ENCODE measurements at regions not wholly inside any gene's neighbourhood (a gene's known extent, or its start where the extent isn't known, plus 50 kb on each side); places are given as distances from the start of the nearest gene placed in this dataset.

DNA sequence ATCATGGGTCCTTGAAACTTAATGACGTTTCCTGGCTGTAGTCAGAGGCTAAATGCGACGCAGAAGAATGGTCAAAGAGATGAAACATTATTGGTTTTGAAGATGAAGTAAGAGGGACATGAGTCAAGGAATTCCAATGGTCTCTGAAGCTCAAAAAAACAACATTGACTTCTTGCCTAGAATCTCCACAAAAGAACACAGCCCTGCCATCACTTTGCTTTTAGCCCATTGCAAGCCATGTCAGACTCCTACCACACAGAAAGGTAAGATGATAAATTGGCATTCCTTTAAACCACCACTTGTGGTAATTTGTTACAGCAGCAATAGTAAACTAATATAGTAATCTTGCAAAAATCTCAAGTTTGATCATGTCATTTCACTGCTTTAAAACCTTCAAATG, 109.4 kb downstream of the TMEM26 start:
- no peak overlapping the region for H3K27ac Mint-ChIP-seq
- Histone ChIP-seq H2AFZ (ENCODE audit: insufficient read depth, low read depth, low read length, poor library complexity, severe bottlenecking) (no peak overlapping the region), H4K20me1 (ENCODE audit: control insufficient read depth, insufficient read depth, low read length, poor library complexity, severe bottlenecking) (no peaks in the 10 kb centered on the region), H3K27me3 (replicated peaks in 1 of 4; ENCODE audit: control extremely low read depth in 1 of 4, control insufficient read depth in 3 of 4, insufficient read depth in 4 of 4, low read length in 3 of 4) (no peaks in the 10 kb centered on the region), H3K9me3 (ENCODE audit: control extremely low read depth in 1 of 3, control insufficient read depth in 2 of 3, insufficient read depth in 1 of 3, low read length in 2 of 3) (no peaks in the 10 kb centered on the region), H3K4me2 (replicated peaks; ENCODE audit: low read depth, low read length, poor library complexity, severe bottlenecking) (no peak overlapping the region), H3K9ac (ENCODE audit: low read length) (no peak overlapping the region), H3K36me3 (replicated peaks in 1 of 2; ENCODE audit: control extremely low read depth in 1 of 2, control insufficient read depth in 1 of 2, extremely low read depth in 1 of 2, insufficient read depth in 2 of 2, low read length in 1 of 2) (no peaks in the 10 kb centered on the region), H3K79me2 (ENCODE audit: control insufficient read depth, insufficient read depth, low read length) (no peaks in the 10 kb centered on the region), H3K4me3 (ENCODE audit: control extremely low read depth in 1 of 5, extremely low read depth in 1 of 5, insufficient read depth in 1 of 5, low read depth in 2 of 5, low read length in 4 of 5) (no peak overlapping the region), H3K4me1 (ENCODE audit: control insufficient read depth in 2 of 2, insufficient read depth in 2 of 2, low read length in 2 of 2) (no peaks in the 10 kb centered on the region), H3K27ac (ENCODE audit: low read length in 2 of 2) (no peak overlapping the region)
- ChIA-PET CTCF (no interaction called here), POLR2A (no interaction called here)
- H3K4me1 Mint-ChIP-seq = no peaks in the 10 kb centered on the region
- no peak for DNase-seq
- WGBS (ENCODE audit: insufficient coverage) = 95% methylated on average over 3 of the region's 3 CpGs
- TF ChIP-seq CTCF (IDR thresholded peaks at IDR 0.05) (no peak), EZH2 (IDR thresholded peaks at IDR 0.05; ENCODE audit: borderline replicate concordance, insufficient read depth, low read depth, low read length, poor library complexity, severe bottlenecking) (no peak)
- intact Hi-C loops (cut with micrococcal nuclease) = no loop called here
- no peak overlapping the region for H3K4me3 Mint-ChIP-seq
- no peak for ATAC-seq (ENCODE audit: low read depth)
- H3K9me3 Mint-ChIP-seq (ENCODE audit: insufficient read depth) = no peaks in the 10 kb centered on the region
- peaks cover 9% of the 10 kb centered on the region for H3K27me3 Mint-ChIP-seq

DNA sequence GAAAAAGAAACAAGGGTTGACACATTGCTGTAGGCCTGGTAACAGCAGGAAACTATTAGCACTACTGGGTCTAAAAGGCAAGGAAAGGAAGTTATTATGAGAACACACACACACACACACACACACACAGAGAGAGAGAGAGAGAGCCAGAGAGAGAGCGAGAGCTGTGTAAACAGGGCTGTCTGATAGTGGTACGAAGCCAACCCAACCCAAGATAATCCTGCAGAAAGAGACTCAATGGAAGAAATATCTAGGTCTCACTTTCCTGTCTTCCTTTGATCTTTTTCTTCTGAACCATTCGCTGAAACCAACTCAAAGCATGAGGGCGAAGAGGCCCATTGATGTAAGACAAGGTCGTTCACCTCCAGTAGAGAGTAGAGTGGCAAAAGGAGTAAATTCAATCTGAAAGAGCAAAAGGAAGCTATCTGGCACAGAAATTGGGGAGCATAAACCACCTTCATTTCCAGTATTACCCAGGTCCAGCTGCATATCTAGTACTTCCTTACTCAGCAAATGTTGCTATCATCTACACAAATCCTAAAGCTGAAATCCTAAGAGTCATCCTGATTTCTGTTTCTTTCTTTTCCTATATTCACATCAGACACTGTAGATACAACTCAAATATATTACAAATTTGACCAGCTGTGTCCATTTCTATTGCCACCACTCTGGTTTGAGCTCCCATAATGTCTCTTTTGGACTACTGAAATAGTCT, 110.2 kb downstream of the TMEM26 start:
- POLR2A ChIA-PET = no interaction called here

More for the DNA sequence above, 110.2 kb downstream of the TMEM26 start:
- Histone ChIP-seq H3K79me2 (ENCODE audit: control insufficient read depth, insufficient read depth, low read length) (no peaks in the 10 kb centered on the region), H3K4me1 (ENCODE audit: control insufficient read depth in 2 of 2, insufficient read depth in 2 of 2, low read length in 2 of 2) (no peaks in the 10 kb centered on the region), H3K4me3 (ENCODE audit: control extremely low read depth in 1 of 5, extremely low read depth in 1 of 5, insufficient read depth in 1 of 5, low read depth in 2 of 5, low read length in 4 of 5) (no peak overlapping the region), H2AFZ (ENCODE audit: insufficient read depth, low read depth, low read length, poor library complexity, severe bottlenecking) (no peak overlapping the region), H3K27me3 (replicated peaks in 1 of 4; ENCODE audit: control extremely low read depth in 1 of 4, control insufficient read depth in 3 of 4, insufficient read depth in 4 of 4, low read length in 3 of 4) (no peaks in the 10 kb centered on the region), H3K36me3 (replicated peaks in 1 of 2; ENCODE audit: control extremely low read depth in 1 of 2, control insufficient read depth in 1 of 2, extremely low read depth in 1 of 2, insufficient read depth in 2 of 2, low read length in 1 of 2) (no peaks in the 10 kb centered on the region), H3K4me2 (replicated peaks; ENCODE audit: low read depth, low read length, poor library complexity, severe bottlenecking) (no peak overlapping the region), H3K27ac (ENCODE audit: low read length in 2 of 2) (no peak overlapping the region), H3K9ac (ENCODE audit: low read length) (no peak overlapping the region), H3K9me3 (ENCODE audit: control extremely low read depth in 1 of 3, control insufficient read depth in 2 of 3, insufficient read depth in 1 of 3, low read length in 2 of 3) (no peaks in the 10 kb centered on the region), H4K20me1 (ENCODE audit: control insufficient read depth, insufficient read depth, low read length, poor library complexity, severe bottlenecking) (no peaks in the 10 kb centered on the region)
- no CpG with 5 or more reads among the region's 5 CpGs for WGBS (ENCODE audit: insufficient coverage)
- intact Hi-C loops (cut with micrococcal nuclease) = no loop called here
- TF ChIP-seq EZH2 (IDR thresholded peaks at IDR 0.05; ENCODE audit: borderline replicate concordance, insufficient read depth, low read depth, low read length, poor library complexity, severe bottlenecking) (no peak), CTCF (IDR thresholded peaks at IDR 0.05) (no peak)
- no peak for DNase-seq
- no peak for ATAC-seq (ENCODE audit: low read depth)
- Mint-ChIP-seq H3K4me3 (no peak overlapping the region), H3K27me3 (peaks cover 12% of the 10 kb centered on the region), H3K9me3 (ENCODE audit: insufficient read depth) (no peaks in the 10 kb centered on the region), H3K4me1 (no peaks in the 10 kb centered on the region), H3K27ac (no peak overlapping the region)
- CTCF ChIA-PET = no interaction called here

All from B cell (primary cell).